ENCODE measurements at regions not wholly inside any gene's neighbourhood (a gene's known extent, or its start where the extent isn't known, plus 50 kb on each side); places are given as distances from the start of the nearest gene placed in this dataset.
"Not testable (repeated sequence)": the region's sequence is repeated elsewhere in the genome, so short reads cannot be mapped to it uniquely, and the experiment has no call there.

GRCh38 chr18:65671621-65672415 is 79.0 kb upstream of the CDH7 start:
- Histone ChIP-seq H3K18ac (ENCODE audit: insufficient read length, low read depth, low read length) (no peak overlapping the region), H3K4me1 (ENCODE audit: insufficient read depth, low read length) (no peaks in the 10 kb centered on the region), H3K9ac (ENCODE audit: extremely low read depth, insufficient read length, low read length) (no peak overlapping the region), H3K56ac (ENCODE audit: insufficient read length, low read depth, low read length) (no peak overlapping the region), H2BK20ac (ENCODE audit: low read depth, low read length, poor library complexity, severe bottlenecking) (no peak overlapping the region), H3K27me3 (ENCODE audit: insufficient read depth, low read length) (no peaks in the 10 kb centered on the region), H3K23me2 (ENCODE audit: insufficient read length, low read depth, low read length, poor library complexity, severe bottlenecking) (no peaks in the 10 kb centered on the region), H3K79me2 (ENCODE audit: insufficient read depth, low read length) (no peaks in the 10 kb centered on the region), H4K91ac (ENCODE audit: insufficient read length, low read depth, low read length) (no peak overlapping the region), H3K14ac (ENCODE audit: insufficient read depth, low read length) (no peak overlapping the region), H3T11ph (ENCODE audit: low read length) (no peak overlapping the region), H3K4ac (ENCODE audit: low read depth, low read length) (no peak overlapping the region), H2AFZ (ENCODE audit: low read length) (no peak overlapping the region), H3K4me2 (ENCODE audit: insufficient read depth, insufficient read length, low read length) (no peak overlapping the region), H2BK15ac (ENCODE audit: low read depth, low read length) (no peak overlapping the region), H4K20me1 (ENCODE audit: control insufficient read depth, insufficient read depth, insufficient read length) (no peaks in the 10 kb centered on the region), H4K5ac (ENCODE audit: insufficient read length, low read depth, low read length) (no peak overlapping the region), H3K23ac (ENCODE audit: insufficient read length, low read depth, low read length) (no peak overlapping the region), H2BK120ac (ENCODE audit: low read depth, low read length, poor library complexity, severe bottlenecking) (no peak overlapping the region), H4K8ac (replicated peaks; ENCODE audit: insufficient read length, low read depth, low read length) (no peak overlapping the region), H2BK5ac (ENCODE audit: insufficient read length, low read length) (no peak overlapping the region), H3K79me1 (ENCODE audit: insufficient read depth, low read depth, low read length, poor library complexity, severe bottlenecking) (no peaks in the 10 kb centered on the region), H2BK12ac (ENCODE audit: insufficient read length, low read depth, low read length) (no peak overlapping the region), H2AK5ac (ENCODE audit: insufficient read length, low read length) (no peak overlapping the region), H3K9me3 (ENCODE audit: control insufficient read depth, low read depth, low read length) (no peaks in the 10 kb centered on the region), H3K27ac (ENCODE audit: insufficient read length, low read depth, low read length) (no peak overlapping the region)
- Mint-ChIP-seq H3K4me1 (no peaks in the 10 kb centered on the region), H3K27me3 (ENCODE audit: low read depth) (no peaks in the 10 kb centered on the region), H3K9me3 (no peaks in the 10 kb centered on the region), H3K4me3 (no peak overlapping the region), H3K36me3 (ENCODE audit: insufficient read depth in 1 of 3, low read depth in 3 of 3) (no peaks in the 10 kb centered on the region), H3K27ac (no peak overlapping the region)
- no peak for TF ChIP-seq CTCF (conservative IDR thresholded peaks at IDR 0.05)
- no CpG with 5 or more reads among the region's 17 CpGs for WGBS (ENCODE audit: extremely low coverage, insufficient read length, low lambda C conversion rate)
- DNase-seq: no peak

GRCh38 chr18:65670145-65670544 is 80.7 kb upstream of the CDH7 start:
- H2AK5ac ChIP-seq (ENCODE audit: insufficient read length, low read length); H3K4me3 Mint-ChIP-seq; H3K23me2 ChIP-seq (ENCODE audit: insufficient read length, low read depth, low read length, poor library complexity, severe bottlenecking); H4K91ac ChIP-seq (ENCODE audit: insufficient read length, low read depth, low read length); H3K27me3 Mint-ChIP-seq (ENCODE audit: low read depth); H2BK20ac ChIP-seq (ENCODE audit: low read depth, low read length, poor library complexity, severe bottlenecking); H3K27me3 ChIP-seq (ENCODE audit: insufficient read depth, low read length); H2AFZ ChIP-seq (ENCODE audit: low read length); H3K9ac ChIP-seq (ENCODE audit: extremely low read depth, insufficient read length, low read length); H3K4me1 Mint-ChIP-seq; DNase-seq; H2BK15ac ChIP-seq (ENCODE audit: low read depth, low read length); H2BK120ac ChIP-seq (ENCODE audit: low read depth, low read length, poor library complexity, severe bottlenecking); H3K27ac ChIP-seq (ENCODE audit: insufficient read length, low read depth, low read length); H3K9me3 ChIP-seq (ENCODE audit: control insufficient read depth, low read depth, low read length); H3K23ac ChIP-seq (ENCODE audit: insufficient read length, low read depth, low read length); H4K8ac ChIP-seq (replicated peaks; ENCODE audit: insufficient read length, low read depth, low read length); H3K56ac ChIP-seq (ENCODE audit: insufficient read length, low read depth, low read length); H4K20me1 ChIP-seq (ENCODE audit: control insufficient read depth, insufficient read depth, insufficient read length); H3K4ac ChIP-seq (ENCODE audit: low read depth, low read length); H3K79me1 ChIP-seq (ENCODE audit: insufficient read depth, low read depth, low read length, poor library complexity, severe bottlenecking); H3K79me2 ChIP-seq (ENCODE audit: insufficient read depth, low read length); H3K9me3 Mint-ChIP-seq; H3K4me1 ChIP-seq (ENCODE audit: insufficient read depth, low read length); H3K18ac ChIP-seq (ENCODE audit: insufficient read length, low read depth, low read length); H2BK5ac ChIP-seq (ENCODE audit: insufficient read length, low read length); H4K5ac ChIP-seq (ENCODE audit: insufficient read length, low read depth, low read length); H2BK12ac ChIP-seq (ENCODE audit: insufficient read length, low read depth, low read length); H3K27ac Mint-ChIP-seq; H3K14ac ChIP-seq (ENCODE audit: insufficient read depth, low read length); H3T11ph ChIP-seq (ENCODE audit: low read length); H3K4me2 ChIP-seq (ENCODE audit: insufficient read depth, insufficient read length, low read length); H3K36me3 Mint-ChIP-seq (ENCODE audit: insufficient read depth in 1 of 3, low read depth in 3 of 3): not testable (repeated sequence)
- WGBS (ENCODE audit: extremely low coverage, insufficient read length, low lambda C conversion rate): no CpG with 5 or more reads among the region's 3 CpGs
